Type B pancreatic cell (in vitro differentiated cells): ENCODE measurements at regions not wholly inside any gene's neighbourhood (a gene's known extent, or its start where the extent isn't known, plus 50 kb on each side); places are given as distances from the start of the nearest gene placed in this dataset.

Experiments used
- DNase-seq: peaks from one replicate; pipeline ENCODE4 v3.0.0; 2021; ENCODE audit warnings: mixed read lengths; ENCODE audit not compliant: unreplicated experiment; ENCODE audit errors: extremely low spot score
- H3K27ac Mint-ChIP-seq: 2 replicates; pipeline ENCODE4 v1.8.0; 2021; ENCODE audit warnings: mild to moderate bottlenecking, mixed read lengths
- H3K27me3 Mint-ChIP-seq: 2 replicates; pipeline ENCODE4 v1.8.0; 2021; ENCODE audit warnings: mixed read lengths
- H3K36me3 Mint-ChIP-seq: 2 replicates; pipeline ENCODE4 v1.8.0; 2021; ENCODE audit warnings: mixed read lengths
- H3K4me1 Mint-ChIP-seq: one replicate; pipeline ENCODE4 v1.8.0; 2021; ENCODE audit warnings: mixed read lengths; ENCODE audit not compliant: unreplicated experiment
- H3K4me3 Mint-ChIP-seq: 2 replicates; pipeline ENCODE4 v1.8.0; 2021; ENCODE audit warnings: mild to moderate bottlenecking, mixed read lengths
- H3K9me3 Mint-ChIP-seq: 2 replicates; pipeline ENCODE4 v1.8.0; 2021; ENCODE audit warnings: mixed read lengths
- CTCF ChIP-seq: fragments of 200-600 bp; sonication (generic); conservative IDR thresholded peaks from 2 replicates; pipeline ENCODE4 v1.5.0; 2021; ENCODE audit warnings: antibody characterized with exemption, mild to moderate bottlenecking

- H3K27me3 Mint-ChIP-seq = peaks cover 12% of the 10 kb centered on the region
- H3K4me1 Mint-ChIP-seq = no peaks in the 10 kb centered on the region
- no peak overlapping the region for H3K4me3 Mint-ChIP-seq
- H3K36me3 Mint-ChIP-seq = no peaks in the 10 kb centered on the region
- H3K27ac Mint-ChIP-seq = no peak overlapping the region
- no peak for DNase-seq
- no peaks in the 10 kb centered on the region for H3K9me3 Mint-ChIP-seq
- no peak for TF ChIP-seq CTCF
Observed at GRCh38 chr9:79237861-79238260, 333.9 kb upstream of the TLE4 start.

GRCh38 chr9:79240774-79241173, 331.0 kb upstream of the TLE4 start:
- H3K27me3 Mint-ChIP-seq = peaks cover 15% of the 10 kb centered on the region
- DNase-seq = no peak
- no peak overlapping the region for H3K27ac Mint-ChIP-seq
- no peak overlapping the region for H3K4me3 Mint-ChIP-seq
- no peaks in the 10 kb centered on the region for H3K4me1 Mint-ChIP-seq
- H3K36me3 Mint-ChIP-seq = no peaks in the 10 kb centered on the region
- no peaks in the 10 kb centered on the region for H3K9me3 Mint-ChIP-seq
- TF ChIP-seq CTCF = no peak

GRCh38 chr9:79242489-79242888, 329.3 kb upstream of the TLE4 start:
- DNase-seq = no peak
- no peak overlapping the region for H3K27ac Mint-ChIP-seq
- TF ChIP-seq CTCF = no peak
- peaks cover 8% of the 10 kb centered on the region for H3K27me3 Mint-ChIP-seq
- H3K4me3 Mint-ChIP-seq = no peak overlapping the region
- no peaks in the 10 kb centered on the region for H3K9me3 Mint-ChIP-seq
- no peaks in the 10 kb centered on the region for H3K36me3 Mint-ChIP-seq
- no peaks in the 10 kb centered on the region for H3K4me1 Mint-ChIP-seq

GRCh38 chr9:79246170-79246569, 325.6 kb upstream of the TLE4 start:
- Mint-ChIP-seq H3K4me3 (no peak overlapping the region), H3K4me1 (no peaks in the 10 kb centered on the region), H3K36me3 (no peaks in the 10 kb centered on the region), H3K9me3 (no peaks in the 10 kb centered on the region), H3K27ac (no peak overlapping the region), H3K27me3 (peaks cover 20% of the 10 kb centered on the region)
- TF ChIP-seq CTCF = no peak
- DNase-seq = no peak

GRCh38 chr9:79247021-79247420, 324.7 kb upstream of the TLE4 start:
- Mint-ChIP-seq H3K36me3 (no peaks in the 10 kb centered on the region), H3K27me3 (peaks cover 28% of the 10 kb centered on the region), H3K4me1 (no peaks in the 10 kb centered on the region), H3K27ac (no peak overlapping the region), H3K9me3 (peaks cover 6% of the 10 kb centered on the region), H3K4me3 (no peak overlapping the region)
- no peak for TF ChIP-seq CTCF
- no peak for DNase-seq

GRCh38 chr9:79250806-79251205, 321.0 kb upstream of the TLE4 start:
- Mint-ChIP-seq H3K9me3 (peaks cover 7% of the 10 kb centered on the region), H3K4me3 (no peak overlapping the region), H3K36me3 (no peaks in the 10 kb centered on the region), H3K27ac (no peak overlapping the region), H3K4me1 (no peaks in the 10 kb centered on the region), H3K27me3 (peaks cover 38% of the 10 kb centered on the region)
- DNase-seq = no peak
- TF ChIP-seq CTCF = no peak
